HCT116 (cell line): ENCODE measurements at regions not wholly inside any gene's neighbourhood (a gene's known extent, or its start where the extent isn't known, plus 50 kb on each side); places are given as distances from the start of the nearest gene placed in this dataset.

Source experiments
- ATAC-seq: fragments of 200-7000 bp; cut with Tn5 transposase; 2 replicates; pipeline ENCODE4 v1.9.1; 2020; ENCODE audit warnings: mild to moderate bottlenecking, moderate library complexity
- BruUV-seq: library from RNA; stranded (reverse); fragments of 400-500 nt; replicated peaks from 2 replicates; lab custom pipeline; 2021; lab: Mats Ljungman, UMichigan
- CTCF ChIA-PET: fragments of 300-600 bp; sonication (Branson Sonifier 250); formaldehyde crosslinking; loops from one replicate; lab custom pipeline; 2021; ENCODE audit warnings: antibody characterized with exemption; lab: Charles Lee
- POLR2A ChIA-PET: fragments of 300-600, 350-600 bp; sonication (Branson Sonifier 250); formaldehyde crosslinking; loops from one replicate; lab custom pipeline; 2021; ENCODE audit warnings: antibody characterized with exemption; lab: Charles Lee
- RAD21 ChIA-PET, 2 experiments: fragments of 300-600 bp; sonication (Branson Sonifier 250); formaldehyde crosslinking; loops; one replicate each; lab custom pipeline; 2023; ENCODE audit warnings: low total read pairs in 2 of 2; ENCODE audit not compliant: uncharacterized antibody in 2 of 2, unreplicated experiment in 2 of 2, low non-redundant PET in 1 of 2; lab: Charles Lee
- DNase-seq: peaks from one replicate; pipeline ENCODE4 v3.0.0-alpha.2; 2010; ENCODE audit warnings: low read depth, low spot score
- H2AFZ ChIP-seq: fragments of 200-600 bp; shearing (Covaris generic), sonication (generic); 2 replicates; pipeline ENCODE4 v1.6.1; 2017; ENCODE audit warnings: low read depth, mixed run types, mixed read lengths, antibody characterized with exemption, low read length; ENCODE audit not compliant: poor library complexity, severe bottlenecking
- H3K27ac ChIP-seq: 2 replicates; pipeline ENCODE4 v1.5.1; 2012; ENCODE audit warnings: low read depth, low read length
- H3K27me3 ChIP-seq: fragments of 200-600 bp; sonication (generic); 2 replicates; pipeline ENCODE4 v1.6.1; 2016; ENCODE audit warnings: mixed run types, low read length, mixed read lengths; ENCODE audit not compliant: insufficient read depth
- H3K36me3 ChIP-seq, 2 experiments: fragments of 200-500 bp in 1 of 2; fragments of 200-600 bp in 1 of 2; sonication (Bioruptor generic) in 1 of 2; sonication (generic) in 1 of 2; 2 replicates each; pipeline versions ENCODE4 v1.5.1 to v1.6.1; 2014 to 2016; ENCODE audit warnings: low read length in 2 of 2, inconsistent platforms in 1 of 2, mixed read lengths in 1 of 2, mixed run types in 1 of 2; ENCODE audit not compliant: insufficient read depth in 2 of 2, control insufficient read depth in 1 of 2
- H3K4me1 ChIP-seq, 2 experiments: fragments of 200-600 bp in 1 of 2; sonication (generic) in 1 of 2; 2 replicates each; pipeline versions ENCODE4 v1.5.1 to v1.6.1; 2012 to 2017; ENCODE audit warnings: low read length in 2 of 2, inconsistent platforms in 1 of 2, mild to moderate bottlenecking in 1 of 2, mixed read lengths in 1 of 2, mixed run types in 1 of 2, moderate library complexity in 1 of 2; ENCODE audit not compliant: insufficient read depth in 2 of 2, control insufficient read depth in 1 of 2
- H3K4me2 ChIP-seq: fragments of 200-600 bp; sonication (generic); 2 replicates; pipeline ENCODE4 v1.6.1; 2017; ENCODE audit warnings: mixed run types, low read length, mixed read lengths
- H3K4me3 ChIP-seq, 2 experiments: fragments of 200-600 bp in 1 of 2; sonication (generic) in 1 of 2; replicated peaks in 1 of 2; 2 replicates each; pipeline ENCODE4 v1.5.1; 2011 to 2016; ENCODE audit warnings: low read length in 2 of 2, control low read depth in 1 of 2, low read depth in 1 of 2, mild to moderate bottlenecking in 1 of 2, mixed read lengths in 1 of 2, mixed run types in 1 of 2
- H3K79me2 ChIP-seq: fragments of 200-600 bp; sonication (generic); 2 replicates; pipeline ENCODE4 v1.6.1; 2017; ENCODE audit warnings: mild to moderate bottlenecking, mixed run types, low read length, moderate library complexity, mixed read lengths; ENCODE audit not compliant: insufficient read depth
- H3K9ac ChIP-seq: fragments of 200-600 bp; sonication (generic); 2 replicates; pipeline ENCODE4 v1.6.1; 2016; ENCODE audit warnings: low read length, mixed read lengths
- H3K9me2 ChIP-seq: fragments of 200-600 bp; sonication (generic), shearing (Covaris generic); 2 replicates; pipeline ENCODE4 v1.6.1; 2017; ENCODE audit warnings: mixed run types, mild to moderate bottlenecking, moderate library complexity; ENCODE audit not compliant: insufficient read depth
- H3K9me3 ChIP-seq, 2 experiments: fragments of 200-500 bp in 1 of 2; fragments of 200-600 bp in 1 of 2; sonication (Bioruptor generic) in 1 of 2; sonication (generic) in 1 of 2; 2 replicates each; pipeline ENCODE4 v1.6.1; 2014 to 2017; ENCODE audit warnings: low read length in 2 of 2, mixed read lengths in 2 of 2, inconsistent platforms in 1 of 2, low read depth in 1 of 2, mild to moderate bottlenecking in 1 of 2, mixed run types in 1 of 2, moderate library complexity in 1 of 2; ENCODE audit not compliant: control insufficient read depth in 1 of 2, insufficient read depth in 1 of 2
- H4K20me1 ChIP-seq: fragments of 200-600 bp; sonication (generic), shearing (Covaris generic); 2 replicates; pipeline ENCODE4 v1.6.1; 2017; ENCODE audit warnings: mixed run types, mild to moderate bottlenecking, moderate library complexity; ENCODE audit not compliant: insufficient read depth
- CEBPB ChIP-seq: IDR thresholded peaks from 2 replicates; pipeline ENCODE4 v1.6.1; 2012; ENCODE audit warnings: low read depth
- CTCF ChIP-seq, 3 experiments: fragments of 200-600 bp in 1 of 3; sonication (generic) in 1 of 3; IDR thresholded peaks in 2 of 3; conservative IDR thresholded peaks in 1 of 3; 2 replicates each; pipeline ENCODE4 v1.5.1; 2012 to 2017; ENCODE audit warnings: low read depth in 2 of 3, low read length in 2 of 3, antibody characterized with exemption in 1 of 3, borderline replicate concordance in 1 of 3, control low read depth in 1 of 3, mild to moderate bottlenecking in 1 of 3, mixed read lengths in 1 of 3, mixed run types in 1 of 3, moderate library complexity in 1 of 3; ENCODE audit not compliant: insufficient read depth in 1 of 3
- EGR1 ChIP-seq: IDR thresholded peaks from 2 replicates; pipeline ENCODE4 v1.6.1; 2012; ENCODE audit warnings: low read depth
- EZH2 ChIP-seq: fragments of 200-600 bp; sonication (generic); IDR thresholded peaks from 2 replicates; pipeline ENCODE4 v1.6.1; 2017; ENCODE audit warnings: antibody characterized with exemption, mixed run types
- FOSL1 ChIP-seq: IDR thresholded peaks from 2 replicates; pipeline ENCODE4 v1.6.1; 2012; ENCODE audit warnings: low read depth
- JUND ChIP-seq: IDR thresholded peaks from 2 replicates; pipeline ENCODE4 v1.6.1; 2012
- MAX ChIP-seq: IDR thresholded peaks from 2 replicates; pipeline ENCODE4 v1.6.1; 2012
- POLR2AphosphoS5 ChIP-seq: IDR thresholded peaks from 2 replicates; pipeline ENCODE4 v1.6.1; 2011; ENCODE audit warnings: mild to moderate bottlenecking, low read depth, low read length, moderate library complexity
- RAD21 ChIP-seq: IDR thresholded peaks from 2 replicates; pipeline ENCODE4 v1.6.1; 2012; ENCODE audit warnings: low read depth, mild to moderate bottlenecking
- TCF7L2 ChIP-seq: IDR thresholded peaks from 2 replicates; pipeline ENCODE4 v1.7.0; 2011; ENCODE audit warnings: borderline replicate concordance, inconsistent platforms; ENCODE audit not compliant: insufficient read depth, insufficient read length; ENCODE audit errors: extremely low read depth
- ZNF274 ChIP-seq: fragments of 200-500 bp; sonication (Bioruptor generic); IDR thresholded peaks from 2 replicates; pipeline ENCODE4 v1.6.1; 2014; ENCODE audit warnings: mild to moderate bottlenecking, low read depth, low read length, inconsistent platforms
- intact Hi-C: fragments of 100-400 bp; cut with micrococcal nuclease; formaldehyde crosslinking; loops from 2 replicates; pipeline ENCODE4 v1.10.0; 2022
- TF ChIP-seq, protein P1 (sequence below): IDR thresholded peaks from 2 replicates; pipeline ENCODE4 v1.6.1; 2012
- TF ChIP-seq, protein P2 (sequence below): IDR thresholded peaks from 2 replicates; pipeline ENCODE4 v1.6.1; 2012; ENCODE audit warnings: low read depth

DNA sequence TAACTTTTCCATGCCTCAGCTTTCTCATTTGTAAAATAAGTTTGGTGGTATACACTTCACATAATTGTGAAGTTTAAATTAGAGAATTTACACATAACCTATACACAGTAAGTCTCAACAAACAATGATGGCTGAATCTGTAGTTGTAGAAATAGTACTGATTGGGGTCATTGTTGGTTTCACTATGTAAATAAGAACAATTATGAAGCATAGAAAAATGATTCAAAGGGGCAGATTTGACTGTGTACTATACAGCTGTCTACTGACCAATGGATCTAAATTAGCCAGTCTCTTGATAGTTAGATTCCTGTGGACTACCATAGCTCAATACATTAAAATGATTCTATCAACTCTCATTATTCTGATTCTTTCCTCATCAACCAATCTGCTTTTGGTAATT lies 181.1 kb upstream of the STXBP5 start:
- DNase-seq: no peak
- no peaks in the 10 kb centered on the region for H3K79me2 ChIP-seq
- no peaks in the 10 kb centered on the region for H3K9me3 ChIP-seq
- H3K27me3 ChIP-seq: no peaks in the 10 kb centered on the region
- H2AFZ ChIP-seq: no peak overlapping the region
- intact Hi-C loops: no loop called here
- H3K27ac ChIP-seq: no peak overlapping the region
- ChIA-PET CTCF (no interaction called here), POLR2A (no interaction called here)
- H3K36me3 ChIP-seq: no peaks in the 10 kb centered on the region
- H3K4me2 ChIP-seq: no peak overlapping the region
- H3K4me1 ChIP-seq: no peaks in the 10 kb centered on the region
- H3K9me2 ChIP-seq: no peaks in the 10 kb centered on the region
- no peak overlapping the region for H3K9ac ChIP-seq
- no peaks in the 10 kb centered on the region for H4K20me1 ChIP-seq
- TF ChIP-seq RAD21 (no peak), ZNF274 (no peak), MAX (no peak), EZH2 (no peak)
- TF ChIP-seq, protein P1, sequence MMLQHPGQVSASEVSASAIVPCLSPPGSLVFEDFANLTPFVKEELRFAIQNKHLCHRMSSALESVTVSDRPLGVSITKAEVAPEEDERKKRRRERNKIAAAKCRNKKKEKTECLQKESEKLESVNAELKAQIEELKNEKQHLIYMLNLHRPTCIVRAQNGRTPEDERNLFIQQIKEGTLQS: no peak
- TF ChIP-seq, all 23 proteins: peak for 0
- H3K4me3 ChIP-seq: no peak overlapping the region
- no TSS peak for BruUV-seq
- RAD21 ChIA-PET: no interaction called here
- ATAC-seq: no peak

GRCh38 chr6:147023581-147023980 lies 180.6 kb upstream of the STXBP5 start:
- ChIA-PET POLR2A (no interaction called here), RAD21 (no interaction called here), CTCF (no interaction called here)
- DNase-seq (no peak), ATAC-seq (no peak)
- H3K9ac ChIP-seq: no peak overlapping the region
- no peaks in the 10 kb centered on the region for H3K36me3 ChIP-seq
- no peaks in the 10 kb centered on the region for H3K4me1 ChIP-seq
- intact Hi-C loops: no loop called here
- TF ChIP-seq FOSL1 (no peak), TCF7L2 (no peak), EZH2 (no peak), POLR2AphosphoS5 (no peak), EGR1 (no peak), JUND (no peak), CTCF (IDR thresholded peaks at IDR 0.05 in 2 of 3, conservative IDR thresholded peaks at IDR 0.05 in 1 of 3; ENCODE audit: borderline replicate concordance in 1 of 3, insufficient read depth in 1 of 3, low read depth in 2 of 3, low read length in 2 of 3) (no peak), CEBPB (no peak)
- TF ChIP-seq, protein P2, sequence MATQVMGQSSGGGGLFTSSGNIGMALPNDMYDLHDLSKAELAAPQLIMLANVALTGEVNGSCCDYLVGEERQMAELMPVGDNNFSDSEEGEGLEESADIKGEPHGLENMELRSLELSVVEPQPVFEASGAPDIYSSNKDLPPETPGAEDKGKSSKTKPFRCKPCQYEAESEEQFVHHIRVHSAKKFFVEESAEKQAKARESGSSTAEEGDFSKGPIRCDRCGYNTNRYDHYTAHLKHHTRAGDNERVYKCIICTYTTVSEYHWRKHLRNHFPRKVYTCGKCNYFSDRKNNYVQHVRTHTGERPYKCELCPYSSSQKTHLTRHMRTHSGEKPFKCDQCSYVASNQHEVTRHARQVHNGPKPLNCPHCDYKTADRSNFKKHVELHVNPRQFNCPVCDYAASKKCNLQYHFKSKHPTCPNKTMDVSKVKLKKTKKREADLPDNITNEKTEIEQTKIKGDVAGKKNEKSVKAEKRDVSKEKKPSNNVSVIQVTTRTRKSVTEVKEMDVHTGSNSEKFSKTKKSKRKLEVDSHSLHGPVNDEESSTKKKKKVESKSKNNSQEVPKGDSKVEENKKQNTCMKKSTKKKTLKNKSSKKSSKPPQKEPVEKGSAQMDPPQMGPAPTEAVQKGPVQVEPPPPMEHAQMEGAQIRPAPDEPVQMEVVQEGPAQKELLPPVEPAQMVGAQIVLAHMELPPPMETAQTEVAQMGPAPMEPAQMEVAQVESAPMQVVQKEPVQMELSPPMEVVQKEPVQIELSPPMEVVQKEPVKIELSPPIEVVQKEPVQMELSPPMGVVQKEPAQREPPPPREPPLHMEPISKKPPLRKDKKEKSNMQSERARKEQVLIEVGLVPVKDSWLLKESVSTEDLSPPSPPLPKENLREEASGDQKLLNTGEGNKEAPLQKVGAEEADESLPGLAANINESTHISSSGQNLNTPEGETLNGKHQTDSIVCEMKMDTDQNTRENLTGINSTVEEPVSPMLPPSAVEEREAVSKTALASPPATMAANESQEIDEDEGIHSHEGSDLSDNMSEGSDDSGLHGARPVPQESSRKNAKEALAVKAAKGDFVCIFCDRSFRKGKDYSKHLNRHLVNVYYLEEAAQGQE: no peak
- no peaks in the 10 kb centered on the region for H3K79me2 ChIP-seq
- H3K27me3 ChIP-seq: no peaks in the 10 kb centered on the region
- no peak overlapping the region for H3K4me2 ChIP-seq
- no peaks in the 10 kb centered on the region for H4K20me1 ChIP-seq
- no TSS peak for BruUV-seq
- no peak overlapping the region for H3K27ac ChIP-seq
- no peak overlapping the region for H2AFZ ChIP-seq
- H3K9me3 ChIP-seq: no peaks in the 10 kb centered on the region
- no peak overlapping the region for H3K4me3 ChIP-seq
- no peaks in the 10 kb centered on the region for H3K9me2 ChIP-seq
